ENCODE measurements at regions not wholly inside any gene's neighbourhood (a gene's known extent, or its start where the extent isn't known, plus 50 kb on each side); places are given as distances from the start of the nearest gene placed in this dataset.

DNA sequence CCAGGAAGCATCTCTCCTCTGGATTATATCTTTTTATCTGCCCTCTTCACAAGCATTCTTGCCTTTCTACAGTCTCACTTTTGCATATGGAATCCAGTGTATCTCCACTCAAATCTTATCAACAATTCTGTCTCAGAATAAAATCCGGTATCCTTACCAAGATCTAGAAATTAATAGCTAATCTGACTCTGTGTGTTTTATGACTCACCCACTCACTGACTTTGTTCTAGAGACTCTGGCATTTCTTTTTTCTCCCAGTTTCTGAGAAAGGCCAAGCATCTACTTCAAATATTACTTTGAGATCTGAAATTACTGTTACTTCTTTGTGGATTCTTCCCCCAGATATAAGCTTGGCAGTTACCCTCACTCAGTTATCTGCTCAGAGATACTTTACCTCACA is 913.5 kb upstream of the ATXN8OS start:
- intact Hi-C loops (cut with DNase I): no loop called here

DNA sequence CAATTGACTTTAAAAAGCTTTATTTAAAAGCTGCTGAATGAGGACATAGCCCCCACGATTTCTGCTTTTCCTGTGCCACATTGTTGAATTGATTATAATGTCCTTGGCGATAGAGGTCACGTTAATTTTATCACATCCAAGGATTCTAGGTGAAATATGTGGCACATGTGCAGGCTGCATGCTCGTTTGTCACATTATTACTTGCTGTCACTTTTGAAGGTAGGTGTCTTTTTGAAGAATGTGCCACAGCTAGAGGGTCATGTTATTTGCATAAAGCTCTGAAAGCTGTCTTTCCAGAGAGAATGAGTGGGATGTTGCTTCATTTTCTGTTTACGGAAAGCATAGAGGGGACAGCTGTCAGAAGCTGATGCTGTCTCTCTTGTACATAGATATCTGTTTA is 927.6 kb upstream of the ATXN8OS start:
- intact Hi-C loops (cut with DNase I): no loop called here
- TF ChIP-seq POLR2AphosphoS5 (IDR thresholded peaks at IDR 0.05) (no peak), POLR2A (IDR thresholded peaks at IDR 0.05) (no peak), EP300 (IDR thresholded peaks at IDR 0.05) (no peak)
- TF ChIP-seq, protein P1, sequence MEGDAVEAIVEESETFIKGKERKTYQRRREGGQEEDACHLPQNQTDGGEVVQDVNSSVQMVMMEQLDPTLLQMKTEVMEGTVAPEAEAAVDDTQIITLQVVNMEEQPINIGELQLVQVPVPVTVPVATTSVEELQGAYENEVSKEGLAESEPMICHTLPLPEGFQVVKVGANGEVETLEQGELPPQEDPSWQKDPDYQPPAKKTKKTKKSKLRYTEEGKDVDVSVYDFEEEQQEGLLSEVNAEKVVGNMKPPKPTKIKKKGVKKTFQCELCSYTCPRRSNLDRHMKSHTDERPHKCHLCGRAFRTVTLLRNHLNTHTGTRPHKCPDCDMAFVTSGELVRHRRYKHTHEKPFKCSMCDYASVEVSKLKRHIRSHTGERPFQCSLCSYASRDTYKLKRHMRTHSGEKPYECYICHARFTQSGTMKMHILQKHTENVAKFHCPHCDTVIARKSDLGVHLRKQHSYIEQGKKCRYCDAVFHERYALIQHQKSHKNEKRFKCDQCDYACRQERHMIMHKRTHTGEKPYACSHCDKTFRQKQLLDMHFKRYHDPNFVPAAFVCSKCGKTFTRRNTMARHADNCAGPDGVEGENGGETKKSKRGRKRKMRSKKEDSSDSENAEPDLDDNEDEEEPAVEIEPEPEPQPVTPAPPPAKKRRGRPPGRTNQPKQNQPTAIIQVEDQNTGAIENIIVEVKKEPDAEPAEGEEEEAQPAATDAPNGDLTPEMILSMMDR (IDR thresholded peaks at IDR 0.05): no peak
- Histone ChIP-seq H3K9me3 (no peaks in the 10 kb centered on the region), H3K27me3 (no peaks in the 10 kb centered on the region), H3K36me3 (no peaks in the 10 kb centered on the region), H3K4me3 (no peak overlapping the region), H3K4me1 (no peaks in the 10 kb centered on the region), H3K27ac (no peak overlapping the region)
- 63 to 75% methylated on average over 5 of the region's 5 CpGs for WGBS, 2 donors
- no peak for DNase-seq

More for the DNA sequence above, 913.5 kb upstream of the ATXN8OS start:
- Histone ChIP-seq H3K9me3 (no peaks in the 10 kb centered on the region), H3K27ac (no peak overlapping the region), H3K4me1 (no peaks in the 10 kb centered on the region), H3K27me3 (no peaks in the 10 kb centered on the region), H3K36me3 (no peaks in the 10 kb centered on the region), H3K4me3 (no peak overlapping the region)
- no peak for DNase-seq
- no peak for TF ChIP-seq POLR2A (IDR thresholded peaks at IDR 0.05)
- TF ChIP-seq EP300 (IDR thresholded peaks at IDR 0.05): no peak
- TF ChIP-seq POLR2AphosphoS5 (IDR thresholded peaks at IDR 0.05): no peak
- TF ChIP-seq, protein P1 (IDR thresholded peaks at IDR 0.05): no peak
- WGBS, 2 donors: 46 to 82% methylated on average over 1 of the region's 1 CpG

DNA sequence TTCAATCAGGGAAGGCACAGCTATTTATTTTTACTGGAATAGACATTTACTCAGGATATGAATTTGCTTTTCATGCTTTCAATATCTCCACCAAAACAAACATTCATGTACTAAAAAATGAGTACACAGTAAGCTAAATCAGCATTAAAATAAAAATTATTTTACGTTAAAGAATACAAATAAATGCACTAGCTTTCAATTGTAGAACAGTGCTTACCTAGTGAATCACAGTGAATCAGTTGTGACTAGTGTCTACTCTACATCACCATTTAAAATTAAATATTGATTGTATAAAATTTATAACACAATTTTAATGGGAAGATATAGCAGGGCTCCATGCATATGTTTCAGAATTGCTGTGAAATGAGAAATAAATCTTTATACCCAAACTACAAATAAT is 929.6 kb upstream of the ATXN8OS start:
- H3K9me3 ChIP-seq: no peaks in the 10 kb centered on the region
- 64 to 91% methylated on average over 1 of the region's 1 CpG for WGBS, 2 donors
- no peaks in the 10 kb centered on the region for H3K36me3 ChIP-seq
- intact Hi-C loops (cut with DNase I): no loop called here
- no peak for TF ChIP-seq POLR2A (IDR thresholded peaks at IDR 0.05)
- no peak for TF ChIP-seq EP300 (IDR thresholded peaks at IDR 0.05)
- TF ChIP-seq, protein P1 (IDR thresholded peaks at IDR 0.05): no peak
- TF ChIP-seq POLR2AphosphoS5 (IDR thresholded peaks at IDR 0.05): no peak
- no peaks in the 10 kb centered on the region for H3K4me1 ChIP-seq
- no peak overlapping the region for H3K27ac ChIP-seq
- H3K27me3 ChIP-seq: no peaks in the 10 kb centered on the region
- DNase-seq: no peak
- no peak overlapping the region for H3K4me3 ChIP-seq

DNA sequence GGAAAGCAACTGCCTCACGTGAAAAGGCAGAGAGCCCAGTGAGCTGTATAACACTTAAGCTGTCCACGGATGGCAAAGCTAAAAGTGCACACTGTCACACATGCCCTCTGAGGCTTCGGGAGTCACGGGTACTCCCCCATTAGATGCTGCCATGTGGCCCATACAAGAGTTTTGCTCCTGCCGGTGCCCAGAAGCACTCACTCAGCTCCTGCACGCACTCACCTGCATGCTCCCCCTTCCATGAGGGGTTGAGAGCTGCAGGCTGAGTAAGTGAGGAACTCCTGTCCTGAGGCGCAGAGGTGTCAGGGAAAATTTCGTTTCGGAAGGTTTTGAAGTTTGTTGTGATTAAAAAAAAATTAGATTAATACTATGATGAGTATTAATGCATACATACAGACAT is 939.2 kb upstream of the ATXN8OS start:
- no peak for DNase-seq
- no peak overlapping the region for H3K4me3 ChIP-seq
- H3K4me1 ChIP-seq: no peaks in the 10 kb centered on the region
- no peaks in the 10 kb centered on the region for H3K36me3 ChIP-seq
- WGBS, 2 donors: 82 to 89% methylated on average over 9 of the region's 9 CpGs
- H3K27me3 ChIP-seq: no peaks in the 10 kb centered on the region
- no peaks in the 10 kb centered on the region for H3K9me3 ChIP-seq
- TF ChIP-seq, protein P1 (IDR thresholded peaks at IDR 0.05): no peak
- TF ChIP-seq POLR2AphosphoS5 (IDR thresholded peaks at IDR 0.05): no peak
- no peak for TF ChIP-seq POLR2A (IDR thresholded peaks at IDR 0.05)
- no peak for TF ChIP-seq EP300 (IDR thresholded peaks at IDR 0.05)
- intact Hi-C loops (cut with DNase I): no loop called here
- H3K27ac ChIP-seq: no peak overlapping the region

DNA sequence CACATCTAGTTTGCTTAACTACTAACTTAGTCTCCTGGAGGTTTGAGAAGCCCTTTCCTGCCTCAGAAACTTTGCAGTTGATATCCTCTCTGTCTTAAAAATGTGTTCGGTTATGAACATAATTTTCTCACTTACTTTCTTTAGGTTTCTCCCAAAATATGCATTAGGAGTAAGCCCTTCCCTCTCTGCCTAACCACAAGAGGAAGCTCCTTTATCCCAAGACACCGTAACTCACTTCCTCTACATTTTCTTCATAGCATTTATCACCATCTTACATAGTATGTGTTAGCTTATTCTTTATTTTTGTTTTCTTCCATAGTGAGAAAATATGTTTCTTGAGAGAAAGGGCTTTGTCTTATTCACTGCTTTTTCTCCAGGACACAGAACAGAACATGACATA is 952.5 kb upstream of the ATXN8OS start:
- intact Hi-C loops (cut with DNase I): no loop called here
- no peaks in the 10 kb centered on the region for H3K4me1 ChIP-seq
- DNase-seq: no peak
- 63 to 73% methylated on average over 2 of the region's 2 CpGs for WGBS, 2 donors
- no peaks in the 10 kb centered on the region for H3K27me3 ChIP-seq
- no peaks in the 10 kb centered on the region for H3K9me3 ChIP-seq
- no peak for TF ChIP-seq EP300 (IDR thresholded peaks at IDR 0.05)
- TF ChIP-seq POLR2AphosphoS5 (IDR thresholded peaks at IDR 0.05): no peak
- TF ChIP-seq POLR2A (IDR thresholded peaks at IDR 0.05): no peak
- H3K36me3 ChIP-seq: no peaks in the 10 kb centered on the region
- no peak overlapping the region for H3K4me3 ChIP-seq
- no peak overlapping the region for H3K27ac ChIP-seq

All from sigmoid colon (tissue), 6 donors.